ENCODE measurements at regions not wholly inside any gene's neighbourhood (a gene's known extent, or its start where the extent isn't known, plus 50 kb on each side); places are given as distances from the start of the nearest gene placed in this dataset.

- ChIA-PET RAD21 (ENCODE audit: unreplicated experiment) (no interaction called here), SMC1A (ENCODE audit: uncharacterized antibody, unreplicated experiment) (interaction anchor here (0.5 kb wide), 1 partner anchor 180 kb away, joined by 3 read pairs; no protein-coding TSS in a partner anchor), CTCF (no interaction called here), POLR2A (no interaction called here)
- Histone ChIP-seq H3K4me1 (ENCODE audit: control insufficient read depth, insufficient read depth, low read length) (no peaks in the 10 kb centered on the region), H3K9me3 (replicated peaks; ENCODE audit: control insufficient read depth, insufficient read depth, low read length) (no peaks in the 10 kb centered on the region), H3K79me2 (ENCODE audit: control insufficient read depth, insufficient read depth, low read length) (no peaks in the 10 kb centered on the region), H3K27ac (ENCODE audit: control insufficient read depth, insufficient read depth) (no peak overlapping the region), H3K4me3 (no peak overlapping the region), H3K4me2 (ENCODE audit: control insufficient read depth, insufficient read depth) (no peak overlapping the region), H3K36me3 (ENCODE audit: control insufficient read depth in 2 of 2, insufficient read depth in 2 of 2, low read length in 1 of 2) (no peaks in the 10 kb centered on the region), H2AFZ (ENCODE audit: control insufficient read depth, low read depth, low read length) (no peak overlapping the region), H3K9ac (ENCODE audit: control insufficient read depth, insufficient read depth, low read length) (no peak overlapping the region), H3K27me3 (replicated peaks in 1 of 2; ENCODE audit: control insufficient read depth in 2 of 2, insufficient read depth in 2 of 2, low read length in 1 of 2) (no peaks in the 10 kb centered on the region), H4K20me1 (ENCODE audit: control insufficient read depth, insufficient read depth) (no peaks in the 10 kb centered on the region)
- in situ Hi-C loops (cut with MboI) (no loop called here), intact Hi-C loops (cut with micrococcal nuclease; ENCODE audit: unreplicated experiment) (no loop called here)
- TF ChIP-seq KAT2A (conservative IDR thresholded peaks at IDR 0.05; ENCODE audit: control insufficient read depth, low read depth, low read length) (no peak), IKZF2 (IDR thresholded peaks at IDR 0.05) (no peak), SRF (IDR thresholded peaks at IDR 0.05; ENCODE audit: low read depth in 2 of 2, low read length in 2 of 2) (no peak), TBL1XR1 (IDR thresholded peaks at IDR 0.05; ENCODE audit: low read depth, low read length) (no peak), DPF2 (IDR thresholded peaks at IDR 0.05) (no peak), TARDBP (IDR thresholded peaks at IDR 0.05; ENCODE audit: borderline replicate concordance) (no peak), CEBPB (IDR thresholded peaks at IDR 0.05; ENCODE audit: borderline replicate concordance in 1 of 2, low read depth in 2 of 2, low read length in 2 of 2) (no peak), ZNF384 (IDR thresholded peaks at IDR 0.05; ENCODE audit: borderline replicate concordance, low read depth, low read length) (no peak), ASH2L (IDR thresholded peaks at IDR 0.05; ENCODE audit: borderline replicate concordance, low read depth) (no peak), TAF1 (IDR thresholded peaks at IDR 0.05; ENCODE audit: borderline replicate concordance, low read depth, low read length) (no peak)
- TF ChIP-seq, protein P1, sequence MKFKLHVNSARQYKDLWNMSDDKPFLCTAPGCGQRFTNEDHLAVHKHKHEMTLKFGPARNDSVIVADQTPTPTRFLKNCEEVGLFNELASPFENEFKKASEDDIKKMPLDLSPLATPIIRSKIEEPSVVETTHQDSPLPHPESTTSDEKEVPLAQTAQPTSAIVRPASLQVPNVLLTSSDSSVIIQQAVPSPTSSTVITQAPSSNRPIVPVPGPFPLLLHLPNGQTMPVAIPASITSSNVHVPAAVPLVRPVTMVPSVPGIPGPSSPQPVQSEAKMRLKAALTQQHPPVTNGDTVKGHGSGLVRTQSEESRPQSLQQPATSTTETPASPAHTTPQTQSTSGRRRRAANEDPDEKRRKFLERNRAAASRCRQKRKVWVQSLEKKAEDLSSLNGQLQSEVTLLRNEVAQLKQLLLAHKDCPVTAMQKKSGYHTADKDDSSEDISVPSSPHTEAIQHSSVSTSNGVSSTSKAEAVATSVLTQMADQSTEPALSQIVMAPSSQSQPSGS (IDR thresholded peaks at IDR 0.05; ENCODE audit: low read length): no peak
- TF ChIP-seq, protein P2, sequence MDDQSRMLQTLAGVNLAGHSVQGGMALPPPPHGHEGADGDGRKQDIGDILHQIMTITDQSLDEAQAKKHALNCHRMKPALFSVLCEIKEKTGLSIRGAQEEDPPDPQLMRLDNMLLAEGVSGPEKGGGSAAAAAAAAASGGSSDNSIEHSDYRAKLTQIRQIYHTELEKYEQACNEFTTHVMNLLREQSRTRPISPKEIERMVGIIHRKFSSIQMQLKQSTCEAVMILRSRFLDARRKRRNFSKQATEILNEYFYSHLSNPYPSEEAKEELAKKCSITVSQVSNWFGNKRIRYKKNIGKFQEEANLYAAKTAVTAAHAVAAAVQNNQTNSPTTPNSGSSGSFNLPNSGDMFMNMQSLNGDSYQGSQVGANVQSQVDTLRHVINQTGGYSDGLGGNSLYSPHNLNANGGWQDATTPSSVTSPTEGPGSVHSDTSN (IDR thresholded peaks at IDR 0.05; ENCODE audit: insufficient replicate concordance, low read depth, low read length): no peak
- TF ChIP-seq, protein P3, sequence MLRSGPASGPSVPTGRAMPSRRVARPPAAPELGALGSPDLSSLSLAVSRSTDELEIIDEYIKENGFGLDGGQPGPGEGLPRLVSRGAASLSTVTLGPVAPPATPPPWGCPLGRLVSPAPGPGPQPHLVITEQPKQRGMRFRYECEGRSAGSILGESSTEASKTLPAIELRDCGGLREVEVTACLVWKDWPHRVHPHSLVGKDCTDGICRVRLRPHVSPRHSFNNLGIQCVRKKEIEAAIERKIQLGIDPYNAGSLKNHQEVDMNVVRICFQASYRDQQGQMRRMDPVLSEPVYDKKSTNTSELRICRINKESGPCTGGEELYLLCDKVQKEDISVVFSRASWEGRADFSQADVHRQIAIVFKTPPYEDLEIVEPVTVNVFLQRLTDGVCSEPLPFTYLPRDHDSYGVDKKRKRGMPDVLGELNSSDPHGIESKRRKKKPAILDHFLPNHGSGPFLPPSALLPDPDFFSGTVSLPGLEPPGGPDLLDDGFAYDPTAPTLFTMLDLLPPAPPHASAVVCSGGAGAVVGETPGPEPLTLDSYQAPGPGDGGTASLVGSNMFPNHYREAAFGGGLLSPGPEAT (IDR thresholded peaks at IDR 0.05; ENCODE audit: low read depth): no peak
- TF ChIP-seq, protein P4, sequence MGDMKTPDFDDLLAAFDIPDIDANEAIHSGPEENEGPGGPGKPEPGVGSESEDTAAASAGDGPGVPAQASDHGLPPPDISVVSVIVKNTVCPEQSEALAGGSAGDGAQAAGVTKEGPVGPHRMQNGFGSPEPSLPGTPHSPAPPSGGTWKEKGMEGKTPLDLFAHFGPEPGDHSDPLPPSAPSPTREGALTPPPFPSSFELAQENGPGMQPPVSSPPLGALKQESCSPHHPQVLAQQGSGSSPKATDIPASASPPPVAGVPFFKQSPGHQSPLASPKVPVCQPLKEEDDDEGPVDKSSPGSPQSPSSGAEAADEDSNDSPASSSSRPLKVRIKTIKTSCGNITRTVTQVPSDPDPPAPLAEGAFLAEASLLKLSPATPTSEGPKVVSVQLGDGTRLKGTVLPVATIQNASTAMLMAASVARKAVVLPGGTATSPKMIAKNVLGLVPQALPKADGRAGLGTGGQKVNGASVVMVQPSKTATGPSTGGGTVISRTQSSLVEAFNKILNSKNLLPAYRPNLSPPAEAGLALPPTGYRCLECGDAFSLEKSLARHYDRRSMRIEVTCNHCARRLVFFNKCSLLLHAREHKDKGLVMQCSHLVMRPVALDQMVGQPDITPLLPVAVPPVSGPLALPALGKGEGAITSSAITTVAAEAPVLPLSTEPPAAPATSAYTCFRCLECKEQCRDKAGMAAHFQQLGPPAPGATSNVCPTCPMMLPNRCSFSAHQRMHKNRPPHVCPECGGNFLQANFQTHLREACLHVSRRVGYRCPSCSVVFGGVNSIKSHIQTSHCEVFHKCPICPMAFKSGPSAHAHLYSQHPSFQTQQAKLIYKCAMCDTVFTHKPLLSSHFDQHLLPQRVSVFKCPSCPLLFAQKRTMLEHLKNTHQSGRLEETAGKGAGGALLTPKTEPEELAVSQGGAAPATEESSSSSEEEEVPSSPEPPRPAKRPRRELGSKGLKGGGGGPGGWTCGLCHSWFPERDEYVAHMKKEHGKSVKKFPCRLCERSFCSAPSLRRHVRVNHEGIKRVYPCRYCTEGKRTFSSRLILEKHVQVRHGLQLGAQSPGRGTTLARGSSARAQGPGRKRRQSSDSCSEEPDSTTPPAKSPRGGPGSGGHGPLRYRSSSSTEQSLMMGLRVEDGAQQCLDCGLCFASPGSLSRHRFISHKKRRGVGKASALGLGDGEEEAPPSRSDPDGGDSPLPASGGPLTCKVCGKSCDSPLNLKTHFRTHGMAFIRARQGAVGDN (IDR thresholded peaks at IDR 0.05): no peak
- no peak for ATAC-seq
- WGBS (ENCODE audit: insufficient coverage, insufficient replicate concordance, low lambda C conversion rate, missing lambda C conversion rate): 17% methylated on average over 3 of the region's 3 CpGs
- no peak for FAIRE-seq
- no TSS peak for BruUV-seq (replicated peaks)
- DNase-seq (ENCODE audit: low read depth, low spot score): no peak
These were observed 260.3 kb downstream of the B3GLCT start for GRCh38 chr13:31460061-31460460.

All from GM12878 (cell line).